ENCODE measurements at regions not wholly inside any gene's neighbourhood (a gene's known extent, or its start where the extent isn't known, plus 50 kb on each side); places are given as distances from the start of the nearest gene placed in this dataset.

DNA sequence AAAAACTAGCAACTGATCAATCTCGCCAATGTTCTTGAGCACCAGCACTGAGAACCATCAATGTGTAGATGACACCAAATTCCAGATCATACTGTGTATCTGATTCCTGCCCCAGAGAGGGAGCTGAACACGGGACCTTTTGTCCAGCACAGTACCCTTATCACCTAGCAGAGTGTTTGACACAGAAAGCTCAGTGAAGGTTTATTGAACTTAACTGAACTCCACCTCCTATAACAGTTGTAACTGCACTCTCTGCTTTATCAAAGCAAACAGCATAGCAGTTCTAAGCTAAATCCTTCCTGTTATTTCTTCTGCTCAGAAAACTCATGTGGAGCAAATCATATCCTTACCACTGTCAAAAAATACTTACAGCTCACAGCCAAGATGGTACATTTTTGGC, 183.4 kb upstream of the SLCO3A1 start:
- no peak overlapping the region for H3K27ac ChIP-seq
- no peaks in the 10 kb centered on the region for H3K4me1 ChIP-seq
- ATAC-seq (no peak), DNase-seq (no peak)
- in situ Hi-C loops (cut with MboI; ENCODE audit: low sequenced_read_pairs in 4 of 4): loop anchor here in 1 of 4 donors (25.0 kb wide), 1 partner anchor 358 kb away; no protein-coding TSS in a partner anchor
- no peaks in the 10 kb centered on the region for H3K9me3 ChIP-seq
- no peak for TF ChIP-seq POLR2A (IDR thresholded peaks at IDR 0.05)
- TF ChIP-seq, protein P1, sequence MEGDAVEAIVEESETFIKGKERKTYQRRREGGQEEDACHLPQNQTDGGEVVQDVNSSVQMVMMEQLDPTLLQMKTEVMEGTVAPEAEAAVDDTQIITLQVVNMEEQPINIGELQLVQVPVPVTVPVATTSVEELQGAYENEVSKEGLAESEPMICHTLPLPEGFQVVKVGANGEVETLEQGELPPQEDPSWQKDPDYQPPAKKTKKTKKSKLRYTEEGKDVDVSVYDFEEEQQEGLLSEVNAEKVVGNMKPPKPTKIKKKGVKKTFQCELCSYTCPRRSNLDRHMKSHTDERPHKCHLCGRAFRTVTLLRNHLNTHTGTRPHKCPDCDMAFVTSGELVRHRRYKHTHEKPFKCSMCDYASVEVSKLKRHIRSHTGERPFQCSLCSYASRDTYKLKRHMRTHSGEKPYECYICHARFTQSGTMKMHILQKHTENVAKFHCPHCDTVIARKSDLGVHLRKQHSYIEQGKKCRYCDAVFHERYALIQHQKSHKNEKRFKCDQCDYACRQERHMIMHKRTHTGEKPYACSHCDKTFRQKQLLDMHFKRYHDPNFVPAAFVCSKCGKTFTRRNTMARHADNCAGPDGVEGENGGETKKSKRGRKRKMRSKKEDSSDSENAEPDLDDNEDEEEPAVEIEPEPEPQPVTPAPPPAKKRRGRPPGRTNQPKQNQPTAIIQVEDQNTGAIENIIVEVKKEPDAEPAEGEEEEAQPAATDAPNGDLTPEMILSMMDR (IDR thresholded peaks at IDR 0.05 in 4 of 5, conservative IDR thresholded peaks at IDR 0.05 in 1 of 5): no peak
- no peaks in the 10 kb centered on the region for H3K36me3 ChIP-seq
- H3K4me3 ChIP-seq: no peak overlapping the region
- H3K27me3 ChIP-seq: no peaks in the 10 kb centered on the region
- intact Hi-C loops (cut with DNase I; ENCODE audit: low total_unique reads): no loop called here

DNA sequence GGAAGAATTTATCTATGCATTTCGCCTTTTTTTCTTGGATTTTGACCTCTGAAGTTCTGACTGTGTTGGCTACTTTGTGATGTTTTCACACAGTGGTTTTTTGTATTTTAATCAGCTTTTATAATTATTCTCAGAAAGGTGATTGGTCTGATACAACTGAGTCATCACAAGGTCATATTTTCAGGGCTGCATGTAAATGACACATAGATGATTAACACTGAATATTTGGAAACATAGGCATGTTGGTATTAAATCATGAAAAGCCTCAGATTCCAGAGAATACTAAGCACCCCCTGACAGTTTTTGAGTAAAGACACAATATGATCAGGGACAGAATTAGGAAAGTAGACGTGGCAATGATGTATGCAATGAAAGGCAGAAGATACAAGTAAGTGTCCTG, 175.5 kb upstream of the SLCO3A1 start:
- H3K36me3 ChIP-seq: no peaks in the 10 kb centered on the region
- intact Hi-C loops (cut with DNase I; ENCODE audit: low total_unique reads): no loop called here
- H3K9me3 ChIP-seq: no peaks in the 10 kb centered on the region
- no peaks in the 10 kb centered on the region for H3K27me3 ChIP-seq
- no peak overlapping the region for H3K27ac ChIP-seq
- DNase-seq (no peak), ATAC-seq (no peak)
- TF ChIP-seq, protein P1 (IDR thresholded peaks at IDR 0.05 in 4 of 5, conservative IDR thresholded peaks at IDR 0.05 in 1 of 5): no peak
- no peak for TF ChIP-seq POLR2A (IDR thresholded peaks at IDR 0.05)
- H3K4me1 ChIP-seq: no peaks in the 10 kb centered on the region
- H3K4me3 ChIP-seq: no peak overlapping the region
- in situ Hi-C loops (cut with MboI; ENCODE audit: low sequenced_read_pairs in 4 of 4): no loop called here

DNA sequence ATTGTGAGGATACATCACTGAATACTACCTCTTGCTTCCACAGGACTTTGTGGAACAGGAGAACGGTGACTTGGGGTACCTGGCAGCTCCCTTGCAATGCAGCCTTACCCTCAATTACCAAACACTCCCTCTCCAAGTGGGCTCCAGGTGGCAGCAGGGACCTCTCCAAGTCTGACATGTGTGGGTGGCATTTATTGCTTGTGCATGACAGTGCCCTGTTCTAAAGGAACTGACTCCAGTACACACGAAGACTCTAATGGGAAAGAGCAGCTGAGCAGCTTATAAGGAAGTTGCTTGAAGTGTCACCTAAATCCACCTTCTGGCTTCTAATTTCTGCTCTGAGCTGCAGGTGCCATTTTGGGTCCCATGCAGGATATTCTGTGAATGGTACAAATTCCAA, 174.1 kb upstream of the SLCO3A1 start:
- no peaks in the 10 kb centered on the region for H3K9me3 ChIP-seq
- DNase-seq: no peak
- ATAC-seq: no peak
- no peaks in the 10 kb centered on the region for H3K36me3 ChIP-seq
- in situ Hi-C loops (cut with MboI; ENCODE audit: low sequenced_read_pairs in 4 of 4) (no loop called here), intact Hi-C loops (cut with DNase I; ENCODE audit: low total_unique reads) (no loop called here)
- TF ChIP-seq POLR2A (IDR thresholded peaks at IDR 0.05): no peak
- TF ChIP-seq, protein P1 (IDR thresholded peaks at IDR 0.05 in 4 of 5, conservative IDR thresholded peaks at IDR 0.05 in 1 of 5): no peak
- no peaks in the 10 kb centered on the region for H3K4me1 ChIP-seq
- no peak overlapping the region for H3K4me3 ChIP-seq
- H3K27ac ChIP-seq: no peak overlapping the region
- H3K27me3 ChIP-seq: no peaks in the 10 kb centered on the region

DNA sequence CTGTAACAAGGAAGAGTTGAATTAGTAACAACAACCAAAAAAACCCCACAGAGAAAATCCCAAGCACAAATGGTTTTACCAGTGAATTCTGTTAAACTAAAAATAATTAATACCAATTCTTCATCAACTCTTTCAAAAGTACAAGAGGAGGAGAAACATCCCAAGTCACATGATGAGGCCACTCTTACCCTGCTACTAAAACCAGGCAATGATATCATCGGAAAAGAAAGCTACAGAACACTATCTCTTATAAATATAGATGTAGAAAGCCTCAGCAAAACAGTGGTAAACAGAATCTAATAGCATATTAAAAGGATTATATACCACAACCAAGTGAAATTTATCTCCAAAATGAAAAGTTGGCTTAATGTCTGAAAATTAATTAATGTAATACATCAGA, 168.1 kb upstream of the SLCO3A1 start:
- H3K27me3 ChIP-seq: no peaks in the 10 kb centered on the region
- no peak overlapping the region for H3K4me3 ChIP-seq
- H3K4me1 ChIP-seq: peaks cover 0 to 8% of the 10 kb centered on the region in 2 donors
- in situ Hi-C loops (cut with MboI; ENCODE audit: low sequenced_read_pairs in 4 of 4) (no loop called here), intact Hi-C loops (cut with DNase I; ENCODE audit: low total_unique reads) (no loop called here)
- H3K36me3 ChIP-seq: no peaks in the 10 kb centered on the region
- no peak for DNase-seq
- no peak for TF ChIP-seq POLR2A (IDR thresholded peaks at IDR 0.05)
- TF ChIP-seq, protein P1 (IDR thresholded peaks at IDR 0.05 in 4 of 5, conservative IDR thresholded peaks at IDR 0.05 in 1 of 5): no peak
- no peaks in the 10 kb centered on the region for H3K9me3 ChIP-seq
- H3K27ac ChIP-seq: no peak overlapping the region
- ATAC-seq: no peak

DNA sequence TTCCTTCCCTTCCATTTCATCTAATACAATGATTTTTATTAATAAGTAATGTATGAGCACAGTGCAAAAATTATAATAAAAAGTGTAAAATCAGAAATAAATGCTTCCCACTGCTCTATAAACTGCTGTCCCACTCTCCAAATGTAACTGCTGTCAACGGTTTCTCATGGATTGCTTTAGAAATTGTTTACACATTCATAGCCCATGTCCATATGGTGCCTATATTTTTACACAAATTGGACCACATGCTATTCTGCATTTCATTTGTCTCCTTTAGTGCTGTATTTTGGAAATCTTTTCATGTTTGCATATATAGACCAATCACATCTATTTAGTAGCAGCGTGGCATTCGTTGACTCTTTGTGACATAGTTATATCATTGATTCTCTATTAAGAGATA, 164.7 kb upstream of the SLCO3A1 start:
- no peaks in the 10 kb centered on the region for H3K27me3 ChIP-seq
- ATAC-seq (no peak), DNase-seq (no peak)
- no peak for TF ChIP-seq POLR2A (IDR thresholded peaks at IDR 0.05)
- TF ChIP-seq, protein P1 (IDR thresholded peaks at IDR 0.05 in 4 of 5, conservative IDR thresholded peaks at IDR 0.05 in 1 of 5): no peak
- H3K27ac ChIP-seq: no peak overlapping the region
- no peaks in the 10 kb centered on the region for H3K36me3 ChIP-seq
- intact Hi-C loops (cut with DNase I; ENCODE audit: low total_unique reads) (no loop called here), in situ Hi-C loops (cut with MboI; ENCODE audit: low sequenced_read_pairs in 4 of 4) (no loop called here)
- H3K4me1 ChIP-seq: peaks cover 0 to 9% of the 10 kb centered on the region in 2 donors
- no peaks in the 10 kb centered on the region for H3K9me3 ChIP-seq
- no peak overlapping the region for H3K4me3 ChIP-seq

Data from gastrocnemius medialis (tissue), 4 donors.